Stromal cell of bone marrow (primary cell): ENCODE measurements at regions not wholly inside any gene's neighbourhood (a gene's known extent, or its start where the extent isn't known, plus 50 kb on each side); places are given as distances from the start of the nearest gene placed in this dataset.

Experiments
- DNase-seq: peaks from one replicate; pipeline ENCODE4 v3.0.0-alpha.2; 2012; ENCODE audit warnings: low read depth

DNA sequence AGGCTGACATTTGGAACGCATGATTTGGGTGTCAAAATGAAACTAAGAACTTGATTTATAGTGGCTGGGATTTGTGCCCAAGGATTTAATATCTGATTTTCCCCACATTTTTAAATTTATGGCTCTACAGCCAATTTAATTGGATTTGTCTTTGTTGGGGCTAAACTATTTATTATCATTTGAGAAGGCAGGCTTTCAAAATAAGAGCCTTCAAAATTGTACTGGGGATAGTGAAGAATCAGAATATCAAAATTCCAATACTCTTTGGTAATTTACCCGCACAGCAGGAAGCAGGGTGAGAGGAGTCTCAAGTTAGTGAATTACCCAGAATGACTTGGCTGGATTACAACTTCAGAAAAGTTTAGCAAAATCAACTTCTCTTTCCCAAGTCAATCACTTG is 278.1 kb downstream of the LRATD1 start:
- DNase-seq, result no peak

DNA sequence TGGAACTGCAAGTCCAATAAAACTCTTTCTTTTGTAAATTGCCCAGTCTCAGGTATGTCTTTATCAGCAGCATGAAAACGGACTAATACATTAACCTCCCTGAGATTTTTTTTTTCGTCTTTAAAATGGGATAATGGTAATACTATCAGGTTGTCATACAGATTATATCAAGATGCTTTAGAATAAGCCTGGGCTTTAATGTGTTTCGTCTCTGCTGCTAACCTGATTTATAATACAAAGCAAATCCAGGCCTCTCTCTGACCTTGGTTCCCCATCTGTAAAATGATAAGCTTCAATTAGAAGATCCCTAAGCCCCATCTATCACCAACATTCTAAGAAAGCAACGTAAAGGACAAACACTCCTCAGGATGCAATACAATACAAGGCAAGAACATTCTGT is 283.5 kb downstream of the LRATD1 start:
- no peak for DNase-seq

- no peak for DNase-seq
These were observed 291.5 kb downstream of the LRATD1 start for GRCh38 chr2:14923820-14924580.

DNA sequence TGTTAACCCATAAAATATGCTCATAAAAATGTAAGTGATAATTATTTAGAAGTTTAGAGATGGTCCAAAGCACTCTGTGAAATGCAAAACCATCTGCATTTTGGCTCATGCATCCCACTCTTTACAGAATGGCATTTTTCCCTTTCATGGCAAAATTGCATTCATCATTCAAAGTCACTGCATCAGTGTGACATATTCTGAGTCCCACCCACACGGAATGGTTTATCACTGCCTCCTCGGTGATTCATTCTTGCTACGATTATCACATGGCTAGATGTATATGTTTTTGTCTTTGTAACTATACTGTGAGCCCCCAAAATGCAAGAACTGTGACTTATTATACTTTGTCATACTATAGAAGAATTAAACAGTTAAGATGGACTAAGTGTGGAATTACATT is 293.0 kb downstream of the LRATD1 start:
- no peak for DNase-seq

DNA sequence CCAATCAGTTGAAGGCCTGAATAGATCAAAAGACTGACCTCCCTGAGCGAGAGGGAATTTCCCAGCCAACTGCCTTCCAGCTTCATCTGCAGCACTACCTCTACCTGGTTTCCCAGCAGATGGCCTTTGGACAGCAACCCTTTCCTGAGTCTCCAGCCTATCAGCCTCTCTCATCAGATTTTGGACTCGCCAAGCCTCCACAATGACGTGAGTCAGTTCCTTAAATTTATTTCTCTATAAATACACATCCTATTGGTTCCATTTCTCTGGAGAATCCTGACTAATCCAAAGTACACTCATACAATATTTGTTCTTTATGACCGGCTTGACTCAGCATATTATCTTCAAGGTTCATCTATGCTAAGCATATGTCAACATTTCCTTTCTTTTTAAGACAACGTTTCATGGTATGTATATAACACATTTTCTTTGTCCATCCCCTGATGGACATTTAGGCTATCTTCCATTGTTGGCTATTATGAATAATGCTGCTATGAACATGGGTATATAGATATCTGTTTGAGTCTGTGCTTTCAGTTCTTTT is 294.6 kb downstream of the LRATD1 start:
- no peak for DNase-seq

DNA sequence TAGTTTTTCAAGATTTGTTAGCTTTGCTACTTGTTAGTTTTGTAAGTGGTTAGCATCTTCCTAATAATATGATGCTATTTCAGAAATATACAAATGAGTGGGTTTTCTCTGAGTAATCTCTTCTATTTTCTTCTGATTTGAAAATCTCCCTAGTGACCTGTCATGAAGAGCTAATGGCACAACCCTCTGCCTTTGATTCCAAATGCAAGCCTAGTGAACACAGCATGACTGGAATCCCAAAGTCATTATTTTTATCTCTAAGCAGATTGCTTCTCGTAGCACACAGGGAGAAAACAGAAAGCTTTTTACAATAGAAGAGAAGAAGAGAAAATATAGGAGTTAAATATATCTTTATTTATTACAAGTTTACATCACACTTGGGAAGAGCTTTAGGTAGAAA is 295.5 kb downstream of the LRATD1 start:
- no peak for DNase-seq

DNA sequence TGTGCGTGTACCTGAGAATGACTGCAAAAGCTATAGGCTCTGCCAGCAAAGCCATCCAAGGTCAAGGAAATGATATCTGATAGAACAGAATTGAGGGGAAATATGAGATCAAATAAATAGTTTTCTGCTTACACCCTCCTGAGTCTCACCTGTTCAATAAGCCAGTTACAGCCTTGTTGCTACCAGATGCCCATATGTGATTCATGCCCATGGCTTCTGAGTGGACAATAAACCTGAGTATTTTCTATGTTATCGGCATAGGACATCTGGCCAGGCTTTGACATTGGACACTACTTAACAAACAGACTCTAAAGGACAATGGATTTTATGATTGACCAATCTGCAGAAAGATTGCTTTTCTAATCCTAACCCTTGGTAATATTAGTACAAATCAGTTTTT is 297.9 kb downstream of the LRATD1 start:
- DNase-seq, result no peak

DNA sequence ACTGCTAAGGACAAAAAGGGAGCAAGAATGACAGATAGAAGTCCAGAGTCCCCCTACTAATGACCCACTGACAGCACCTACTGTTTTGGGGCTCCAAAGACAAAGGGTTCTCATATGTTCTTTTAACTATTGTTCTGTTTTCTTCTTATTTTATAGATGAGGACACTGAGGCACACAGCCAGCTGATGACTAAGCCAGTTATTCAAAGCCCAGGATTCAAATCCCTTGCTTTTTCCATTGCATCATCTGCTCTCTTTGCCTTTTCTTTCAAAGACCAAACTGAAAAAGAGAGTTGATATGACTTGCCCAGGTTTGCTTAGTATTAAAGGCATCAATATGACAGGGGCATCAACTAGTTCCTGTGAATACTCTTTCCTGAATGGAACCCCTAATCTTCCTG is 299.8 kb downstream of the LRATD1 start:
- peak; percentile 31 for DNase-seq

- DNase-seq, result no peak
These were observed 301.2 kb downstream of the LRATD1 start for GRCh38 chr2:14933753-14934152.

- DNase-seq, result no peak
These were observed 303.9 kb downstream of the LRATD1 start for GRCh38 chr2:14936426-14936825.

DNA sequence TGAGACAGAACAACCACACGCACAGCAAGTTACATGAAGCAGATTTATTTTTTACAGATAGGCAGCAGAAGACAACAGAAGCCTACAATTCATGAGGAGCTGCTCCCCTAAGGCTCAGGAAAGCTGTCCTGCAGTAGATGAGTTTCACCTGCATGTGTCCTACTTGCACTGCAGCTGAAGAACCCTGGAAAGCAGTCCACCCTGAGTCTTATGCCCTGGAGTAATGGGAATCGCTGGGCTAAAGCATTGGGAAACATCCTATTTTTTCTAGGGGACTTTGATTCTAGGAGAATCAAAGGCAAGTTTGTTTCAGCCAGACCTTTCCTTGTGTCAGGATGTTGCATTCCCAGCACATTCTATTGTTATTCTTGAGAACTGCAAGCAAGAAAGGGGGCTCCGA is 304.8 kb downstream of the LRATD1 start:
- DNase-seq, result no peak

DNA sequence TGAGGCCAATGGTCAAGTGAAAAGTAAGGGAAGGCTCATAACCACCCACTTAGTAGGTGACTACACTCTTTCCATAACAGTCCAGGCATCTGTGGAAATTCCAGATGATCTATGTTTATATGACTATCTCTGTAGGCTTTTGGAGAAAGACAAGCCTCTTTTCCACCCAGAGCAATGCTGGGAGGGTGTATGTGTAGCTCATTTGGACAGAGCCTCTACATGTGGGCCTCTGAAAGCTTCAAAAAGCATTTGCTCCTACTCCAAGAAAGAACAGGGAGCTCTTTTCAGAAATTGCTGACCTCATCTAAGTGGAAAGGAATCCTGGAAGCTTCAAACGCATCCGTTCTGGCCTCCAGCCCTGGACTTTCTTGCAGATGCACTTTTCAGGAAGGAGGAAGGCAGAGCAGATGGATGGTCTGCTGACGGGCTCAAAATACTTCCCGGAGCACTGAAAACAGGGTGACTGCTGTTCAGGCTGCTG is 308.7 kb downstream of the LRATD1 start:
- DNase-seq, result peak; percentile 16

DNA sequence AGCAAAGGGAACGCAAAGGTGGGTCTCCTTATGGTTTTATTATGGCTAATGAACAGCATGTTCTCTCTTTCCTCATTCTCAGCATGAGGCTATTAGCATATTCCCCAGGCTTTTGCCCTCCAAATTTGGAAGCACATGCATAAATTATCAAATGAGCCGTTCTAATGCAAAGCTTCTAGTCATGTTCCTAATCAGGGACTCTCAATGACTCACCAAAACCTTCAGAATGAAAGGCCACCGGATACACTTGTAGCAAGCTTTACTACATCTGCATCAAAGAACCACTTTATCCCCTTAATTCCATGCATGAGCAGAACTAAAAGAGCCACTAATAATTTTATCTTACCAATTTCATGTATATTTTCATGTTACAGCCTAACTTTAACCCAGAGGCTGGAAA is 310.5 kb downstream of the LRATD1 start:
- DNase-seq, result no peak

DNA sequence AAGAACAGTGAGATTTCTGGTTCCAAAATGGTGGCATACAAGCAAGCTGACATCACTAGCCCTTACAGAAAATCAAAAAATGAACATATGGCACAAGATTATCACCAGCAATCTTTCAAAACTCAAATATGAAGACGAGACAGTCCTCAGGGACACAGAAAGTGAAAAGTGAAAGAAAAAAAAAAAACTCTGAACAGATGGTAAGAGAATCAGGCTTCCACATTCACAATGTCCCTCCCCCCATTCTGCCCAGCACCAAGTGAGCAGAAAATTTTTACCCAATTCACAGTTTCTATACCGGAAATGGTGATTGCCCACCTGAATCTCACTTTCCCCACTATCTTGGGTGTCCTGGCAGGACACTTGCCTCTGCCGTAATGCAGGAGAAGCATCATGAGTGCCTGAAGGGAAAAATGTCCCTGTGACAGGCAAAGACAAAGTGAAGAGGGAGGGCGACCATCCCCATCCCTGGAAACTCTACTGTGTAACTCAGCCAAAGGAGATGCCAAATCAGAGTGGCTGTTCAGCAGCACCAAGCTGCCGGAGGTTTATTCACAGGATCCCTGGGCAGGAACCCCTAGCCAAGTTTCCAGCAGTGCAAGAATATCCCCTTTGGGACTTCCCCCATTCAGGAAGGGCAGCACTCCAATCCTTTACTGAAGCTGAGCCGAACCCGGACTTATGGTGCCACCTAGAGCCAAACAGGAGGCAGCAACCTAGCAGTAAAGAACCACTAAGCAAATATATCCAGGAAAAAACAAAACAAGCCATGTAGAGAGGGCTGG is 312.2 kb downstream of the LRATD1 start:
- peak; percentile 12 for DNase-seq

- no peak for DNase-seq
These were observed 319.2 kb downstream of the LRATD1 start for GRCh38 chr2:14951569-14952285.

DNA sequence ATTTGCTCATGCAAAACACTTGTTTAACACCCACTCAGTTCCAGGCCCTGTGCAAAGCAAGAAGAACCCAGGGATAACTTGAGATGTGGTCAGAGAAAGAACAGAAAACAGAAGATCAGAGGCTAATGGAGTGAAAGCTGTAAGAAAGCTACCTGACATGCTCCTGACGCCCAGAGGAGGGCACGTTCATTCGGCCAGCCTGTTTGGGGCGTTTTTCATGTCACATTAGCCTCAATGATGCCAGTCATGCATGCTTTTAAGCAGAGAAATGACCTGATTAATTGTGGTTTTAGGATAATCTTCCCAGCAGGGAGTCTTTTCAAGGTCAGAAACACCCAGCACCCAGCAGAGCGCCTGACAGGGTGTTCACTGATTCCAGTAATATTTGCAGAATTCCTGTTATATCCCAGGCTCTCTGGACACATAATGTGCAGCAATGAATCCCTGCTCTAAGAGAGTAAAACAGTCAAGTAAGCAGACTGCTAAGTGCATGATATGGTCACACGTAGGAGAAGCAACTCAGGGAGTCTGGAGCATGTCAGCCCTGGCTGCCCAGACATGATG is 320.0 kb downstream of the LRATD1 start:
- DNase-seq, result no peak

- DNase-seq, result no peak
These were observed 328.3 kb downstream of the LRATD1 start for GRCh38 chr2:14960686-14961324.

DNA sequence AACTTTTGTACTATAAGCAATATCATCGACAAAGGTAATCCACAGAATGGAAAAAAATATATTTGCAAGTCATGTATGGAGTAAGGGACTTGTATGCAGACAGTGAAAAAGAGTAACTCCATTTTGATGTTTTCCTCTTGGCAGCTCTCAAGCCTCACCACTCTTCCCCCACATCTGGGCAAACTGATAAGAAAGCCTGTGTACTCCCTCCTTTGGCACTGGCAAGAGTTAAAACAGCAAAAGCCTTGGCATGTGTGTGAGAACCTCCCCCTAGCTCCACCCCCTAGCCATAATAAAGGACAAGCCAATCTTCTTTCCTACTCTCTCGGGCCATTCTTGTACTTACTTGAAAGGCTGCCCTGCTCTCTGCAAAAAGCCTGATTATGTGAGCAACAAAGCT is 335.2 kb downstream of the LRATD1 start:
- DNase-seq, result no peak

GRCh38 chr2:14975381-14975780 is 342.9 kb downstream of the LRATD1 start:
- DNase-seq, result peak; percentile 30

DNA sequence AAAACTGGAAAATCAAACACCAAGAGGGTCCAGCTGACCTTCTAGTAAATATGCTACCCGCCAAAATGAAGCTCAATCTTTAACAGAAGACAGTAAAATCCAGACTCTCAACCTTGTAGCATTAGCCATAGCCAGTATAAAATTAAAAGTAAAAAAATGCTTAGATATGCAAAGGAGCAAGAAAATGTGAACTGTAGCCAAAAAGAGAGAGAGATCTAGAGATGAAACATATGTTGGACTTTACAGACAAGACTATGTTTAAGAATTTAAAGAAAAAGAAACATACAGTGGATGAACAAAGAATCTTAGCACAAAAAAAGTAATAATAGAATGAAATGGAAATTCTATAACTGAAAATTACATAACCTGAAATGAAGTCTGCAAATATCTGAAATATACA is 344.5 kb downstream of the LRATD1 start:
- no peak for DNase-seq

- DNase-seq, result no peak
These were observed 346.3 kb downstream of the LRATD1 start for GRCh38 chr2:14978845-14979244.

DNA sequence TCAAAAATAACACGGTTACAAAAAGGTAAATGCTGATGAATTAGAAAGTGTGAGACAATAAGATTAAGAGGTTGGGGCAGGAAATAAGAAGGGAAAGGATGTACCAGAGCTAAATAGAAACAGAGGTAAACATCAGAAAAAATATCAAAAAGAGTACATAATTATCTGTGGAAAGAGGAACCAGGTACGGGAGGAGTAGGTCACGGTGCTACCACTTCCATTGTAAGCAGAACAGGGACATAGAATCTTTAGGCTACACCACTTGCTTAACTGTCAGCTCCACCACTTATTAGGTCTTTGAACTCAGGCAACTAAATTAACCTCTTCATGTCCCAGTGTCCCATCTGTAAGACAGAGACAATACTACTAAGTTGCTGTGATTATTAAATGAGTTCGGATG is 350.3 kb downstream of the LRATD1 start:
- DNase-seq, result no peak
